Renal pelvis (tissue), 1 donor: ENCODE measurements at regions not wholly inside any gene's neighbourhood (a gene's known extent, or its start where the extent isn't known, plus 50 kb on each side); places are given as distances from the start of the nearest gene placed in this dataset.
"Not testable (repeated sequence)": the region's sequence is repeated elsewhere in the genome, so short reads cannot be mapped to it uniquely, and the experiment has no call there.

Source experiments
- DNase-seq: peaks from one replicate; pipeline ENCODE4 v3.0.0-alpha.2; 2013

GRCh38 chr6:97456070-97456469 lies 173.1 kb upstream of the MMS22L start:
- no peak for DNase-seq

- no peak for DNase-seq
Observed at GRCh38 chr6:97459535-97459934, 176.5 kb upstream of the MMS22L start.

- no peak for DNase-seq
Observed at GRCh38 chr6:97459986-97460385, 177.0 kb upstream of the MMS22L start.

GRCh38 chr6:97460394-97461080 lies 177.5 kb upstream of the MMS22L start:
- no peak for DNase-seq

- DNase-seq, result no peak
Observed at GRCh38 chr6:97461218-97461617, 178.2 kb upstream of the MMS22L start.

GRCh38 chr6:97462031-97462430 lies 179.0 kb upstream of the MMS22L start:
- no peak for DNase-seq

- no peak for DNase-seq
Observed at GRCh38 chr6:97462938-97463598, 180.1 kb upstream of the MMS22L start.

GRCh38 chr6:97465877-97466561 lies 183.0 kb upstream of the MMS22L start:
- no peak for DNase-seq

- DNase-seq, result no peak
Observed at GRCh38 chr6:97468981-97469380, 186.0 kb upstream of the MMS22L start.

- no peak for DNase-seq
Observed at GRCh38 chr6:97469451-97469850, 186.4 kb upstream of the MMS22L start.

GRCh38 chr6:97470322-97470721 lies 187.3 kb upstream of the MMS22L start:
- no peak for DNase-seq

- no peak for DNase-seq
Observed at GRCh38 chr6:97473979-97474378, 191.0 kb upstream of the MMS22L start.

- DNase-seq, result peak; percentile 66
Observed at GRCh38 chr6:97497713-97498331, 214.8 kb upstream of the MMS22L start.

- no peak for DNase-seq
Observed at GRCh38 chr6:97501853-97502252, 218.8 kb upstream of the MMS22L start.

- no peak for DNase-seq
Observed at GRCh38 chr6:97508646-97509045, 225.6 kb upstream of the MMS22L start.

GRCh38 chr6:97513260-97513659 lies 230.2 kb upstream of the MMS22L start:
- not testable (repeated sequence) for DNase-seq

GRCh38 chr6:97524811-97525210 lies 241.8 kb upstream of the MMS22L start:
- DNase-seq, result no peak

GRCh38 chr6:97535800-97536199 lies 252.8 kb upstream of the MMS22L start:
- DNase-seq, result no peak

- DNase-seq, result no peak
Observed at GRCh38 chr6:97548354-97548753, 265.3 kb upstream of the MMS22L start.

GRCh38 chr6:97557355-97557754 lies 274.3 kb upstream of the MMS22L start:
- no peak for DNase-seq

- no peak for DNase-seq
Observed at GRCh38 chr6:97563529-97563928, 280.5 kb upstream of the MMS22L start.

GRCh38 chr6:97572943-97573342 lies 289.9 kb upstream of the MMS22L start:
- DNase-seq, result no peak

- no peak for DNase-seq
Observed at GRCh38 chr6:97586344-97586743, 303.3 kb upstream of the MMS22L start.
